H1 (cell line): ENCODE measurements at regions not wholly inside any gene's neighbourhood (a gene's known extent, or its start where the extent isn't known, plus 50 kb on each side); places are given as distances from the start of the nearest gene placed in this dataset.

Experiments
- CTCF ChIA-PET: fragments of 300-600 bp; sonication (Branson Sonifier 250); formaldehyde crosslinking; loops from one replicate; lab custom pipeline; 2021; ENCODE audit not compliant: partially characterized antibody; lab: Charles Lee
- POLR2A ChIA-PET: fragments of 300-600 bp; sonication (Branson Sonifier 250); formaldehyde crosslinking; loops from one replicate; lab custom pipeline; 2021; ENCODE audit warnings: inconsistent platforms; ENCODE audit not compliant: partially characterized antibody; lab: Charles Lee
- DNase-seq, 2 experiments: peaks; one replicate each; pipeline versions ENCODE4 v3.0.0 to v3.0.0-alpha.2; 2010 to 2022; ENCODE audit warnings: low spot score in 2 of 2, low read depth in 1 of 2, mixed read lengths in 1 of 2
- FAIRE-seq: peaks from 2 replicates; lab custom pipeline; 2011; peaks lifted over from hg19 to GRCh38; lab: Jason Lieb, UNC
- H2AFZ ChIP-seq: 2 replicates; pipeline ENCODE4 v1.8.1; 2012; ENCODE audit warnings: low read length, inconsistent platforms
- H2AK5ac ChIP-seq: 2 replicates; pipeline ENCODE4 v1.6.1; 2013; ENCODE audit warnings: low read depth, low read length
- H2BK120ac ChIP-seq: replicated peaks from 2 replicates; pipeline ENCODE3; 2013; ENCODE audit warnings: low read depth, low read length, inconsistent platforms
- H2BK12ac ChIP-seq: 2 replicates; pipeline ENCODE4 v1.6.1; 2013; ENCODE audit warnings: low read depth, low read length
- H2BK15ac ChIP-seq: 2 replicates; pipeline ENCODE4 v1.6.1; 2013; ENCODE audit warnings: low read length
- H2BK20ac ChIP-seq: 2 replicates; pipeline ENCODE4 v1.6.1; 2013; ENCODE audit warnings: low read length
- H2BK5ac ChIP-seq: 2 replicates; pipeline ENCODE4 v1.6.1; 2013; ENCODE audit warnings: low read depth, low read length
- H3K14ac ChIP-seq: 2 replicates; pipeline ENCODE4 v1.6.1; 2013; ENCODE audit warnings: inconsistent platforms; ENCODE audit not compliant: insufficient read length
- H3K18ac ChIP-seq: 2 replicates; pipeline ENCODE4 v1.6.1; 2013; ENCODE audit warnings: low read length; ENCODE audit errors: extremely low read depth
- H3K23ac ChIP-seq: 2 replicates; pipeline ENCODE4 v1.6.1; 2013; ENCODE audit warnings: inconsistent platforms; ENCODE audit not compliant: insufficient read length
- H3K23me2 ChIP-seq: 2 replicates; pipeline ENCODE4 v1.6.1; 2013; ENCODE audit warnings: low read depth, low read length
- H3K27ac ChIP-seq: 2 replicates; pipeline ENCODE4 v1.6.1; 2011; ENCODE audit warnings: low read depth, low read length, inconsistent platforms
- H3K27me3 ChIP-seq, 4 experiments: replicated peaks in 1 of 4; 1 replicate in 1 of 4; 2 replicates in 3 of 4; pipeline versions ENCODE4 v1.6.1 to v1.8.1; 2011 to 2013; ENCODE audit warnings: low read length in 3 of 4, mild to moderate bottlenecking in 3 of 4, inconsistent platforms in 2 of 4, mixed read lengths in 2 of 4, moderate library complexity in 1 of 4; ENCODE audit not compliant: control insufficient read depth in 3 of 4, insufficient read depth in 3 of 4; ENCODE audit errors: extremely low read depth in 1 of 4
- H3K36me3 ChIP-seq, 4 experiments: 2 replicates each; pipeline versions ENCODE4 v1.6.1 to v1.8.1; 2011 to 2013; ENCODE audit warnings: mild to moderate bottlenecking in 4 of 4, low read length in 3 of 4, moderate library complexity in 2 of 4, control low read depth in 1 of 4, inconsistent platforms in 1 of 4; ENCODE audit not compliant: insufficient read depth in 4 of 4, control insufficient read depth in 2 of 4
- H3K4ac ChIP-seq: replicated peaks from 2 replicates; pipeline ENCODE3; 2013; ENCODE audit warnings: low read length, low read depth, mixed read lengths, inconsistent platforms; ENCODE audit not compliant: insufficient read length
- H3K4me1 ChIP-seq, 4 experiments: replicated peaks in 1 of 4; 1 replicate in 1 of 4; 2 replicates in 3 of 4; pipeline versions ENCODE4 v1.6.1 to v1.8.1; 2011 to 2013; ENCODE audit warnings: low read length in 3 of 4, inconsistent platforms in 2 of 4, mixed read lengths in 1 of 4; ENCODE audit not compliant: insufficient read depth in 4 of 4, control insufficient read depth in 3 of 4
- H3K4me2 ChIP-seq, 2 experiments: 2 replicates each; pipeline versions ENCODE4 v1.6.1 to v1.8.1; 2011 to 2013; ENCODE audit warnings: low read depth in 2 of 2, low read length in 2 of 2, control low read depth in 1 of 2, inconsistent platforms in 1 of 2, mild to moderate bottlenecking in 1 of 2; ENCODE audit not compliant: insufficient read depth in 1 of 2
- H3K4me3 ChIP-seq, 4 experiments: fragments of 200-600, 300-600 bp in 1 of 4; sonication (generic), shearing (Covaris generic), sonication (Bioruptor Twin) in 1 of 4; 2 replicates each; pipeline versions ENCODE4 v1.5.1 to v1.8.1; 2011 to 2016; ENCODE audit warnings: low read length in 4 of 4, low read depth in 3 of 4, control low read depth in 2 of 4, inconsistent platforms in 2 of 4, mild to moderate bottlenecking in 2 of 4, mixed read lengths in 1 of 4, moderate library complexity in 1 of 4; ENCODE audit not compliant: insufficient read depth in 2 of 4; ENCODE audit errors: extremely low read depth in 1 of 4
- H3K56ac ChIP-seq: replicated peaks from 2 replicates; pipeline ENCODE3; 2013; ENCODE audit warnings: low read depth, mild to moderate bottlenecking, mixed read lengths, low read length, inconsistent platforms; ENCODE audit not compliant: insufficient read length
- H3K79me1 ChIP-seq: 2 replicates; pipeline ENCODE4 v1.6.1; 2013; ENCODE audit warnings: low read depth, low read length, control low read depth
- H3K79me2 ChIP-seq, 2 experiments: 2 replicates each; pipeline versions ENCODE4 v1.6.1 to v1.8.1; 2012 to 2013; ENCODE audit warnings: low read length in 2 of 2, mild to moderate bottlenecking in 2 of 2, inconsistent platforms in 1 of 2; ENCODE audit not compliant: insufficient read depth in 2 of 2, control insufficient read depth in 1 of 2
- H3K9ac ChIP-seq, 4 experiments: replicated peaks in 1 of 4; 1 replicate in 1 of 4; 2 replicates in 3 of 4; pipeline versions ENCODE4 v1.6.1 to v1.8.1; 2011 to 2013; ENCODE audit warnings: low read depth in 3 of 4, low read length in 3 of 4, control low read depth in 2 of 4, mild to moderate bottlenecking in 2 of 4, moderate library complexity in 2 of 4, inconsistent platforms in 1 of 4; ENCODE audit errors: extremely low read depth in 1 of 4
- H3K9me3 ChIP-seq, 2 experiments: 2 replicates each; pipeline versions ENCODE4 v1.6.1 to v1.8.1; 2012 to 2013; ENCODE audit warnings: mild to moderate bottlenecking in 2 of 2, moderate library complexity in 2 of 2, control low read depth in 1 of 2, inconsistent platforms in 1 of 2, low read depth in 1 of 2, low read length in 1 of 2, mixed read lengths in 1 of 2; ENCODE audit not compliant: insufficient read depth in 2 of 2
- H4K20me1 ChIP-seq, 2 experiments: replicated peaks in 1 of 2; 2 replicates each; pipeline versions ENCODE3 to v1.8.1; 2011 to 2013; ENCODE audit warnings: inconsistent platforms in 2 of 2, low read length in 2 of 2, mild to moderate bottlenecking in 1 of 2; ENCODE audit not compliant: insufficient read depth in 2 of 2, control insufficient read depth in 1 of 2
- H4K5ac ChIP-seq: 2 replicates; pipeline ENCODE4 v1.6.1; 2013; ENCODE audit warnings: low read length, low read depth, mixed read lengths, inconsistent platforms; ENCODE audit not compliant: insufficient read length
- H4K8ac ChIP-seq: 2 replicates; pipeline ENCODE4 v1.8.0; 2013; ENCODE audit warnings: mild to moderate bottlenecking, moderate library complexity, low read length, inconsistent platforms; ENCODE audit not compliant: insufficient read depth; ENCODE audit errors: extremely low read depth
- H4K91ac ChIP-seq: replicated peaks from 2 replicates; pipeline ENCODE3; 2013; ENCODE audit warnings: low read length, mixed read lengths, inconsistent platforms; ENCODE audit not compliant: insufficient read length
- CTBP2 ChIP-seq: IDR thresholded peaks from 2 replicates; pipeline ENCODE4 v1.7.0; 2011; ENCODE audit warnings: borderline replicate concordance, mild to moderate bottlenecking, moderate library complexity, mixed read lengths, low read length; ENCODE audit not compliant: insufficient read depth, insufficient read length
- EGR1 ChIP-seq: IDR thresholded peaks from 2 replicates; pipeline ENCODE4 v1.6.1; 2011; ENCODE audit warnings: low read depth, low read length, borderline replicate concordance
- GABPA ChIP-seq: IDR thresholded peaks from 2 replicates; pipeline ENCODE4 v1.6.1; 2011; ENCODE audit warnings: mild to moderate bottlenecking, low read length, moderate library complexity, borderline replicate concordance; ENCODE audit not compliant: insufficient read depth
- HDAC6 ChIP-seq: IDR thresholded peaks from one replicate; pipeline ENCODE4 v1.7.1; 2012; ENCODE audit warnings: low read depth, mild to moderate bottlenecking, inconsistent platforms, low read length, moderate library complexity
- RFX5 ChIP-seq: IDR thresholded peaks from 2 replicates; pipeline ENCODE4 v1.6.1; 2011; ENCODE audit warnings: low read depth, low read length, improper control_type of control experiment, borderline replicate concordance
- TAF7 ChIP-seq: optimal IDR thresholded peaks from 2 replicates; pipeline ENCODE3; 2011; ENCODE audit warnings: low read depth, mild to moderate bottlenecking, inconsistent platforms, low read length, moderate library complexity, borderline replicate concordance
- WGBS, 2 experiments: shearing (Covaris generic) in 1 of 2; methylation state at CpG; one replicate each; pipeline versions ENCODE4 v1.1.6 to v1.1.7; 2013 to 2015; ENCODE audit warnings: low lambda C conversion rate in 2 of 2, mixed read lengths in 2 of 2, inconsistent platforms in 1 of 2, low coverage in 1 of 2, missing lambda C conversion rate in 1 of 2; ENCODE audit not compliant: insufficient replicate concordance in 2 of 2, insufficient coverage in 1 of 2, insufficient read length in 1 of 2; ENCODE audit errors: extremely low coverage in 1 of 2, missing lambda C conversion rate in 1 of 2; 5-methylcytosine and 5-hydroxymethylcytosine counted together

DNA sequence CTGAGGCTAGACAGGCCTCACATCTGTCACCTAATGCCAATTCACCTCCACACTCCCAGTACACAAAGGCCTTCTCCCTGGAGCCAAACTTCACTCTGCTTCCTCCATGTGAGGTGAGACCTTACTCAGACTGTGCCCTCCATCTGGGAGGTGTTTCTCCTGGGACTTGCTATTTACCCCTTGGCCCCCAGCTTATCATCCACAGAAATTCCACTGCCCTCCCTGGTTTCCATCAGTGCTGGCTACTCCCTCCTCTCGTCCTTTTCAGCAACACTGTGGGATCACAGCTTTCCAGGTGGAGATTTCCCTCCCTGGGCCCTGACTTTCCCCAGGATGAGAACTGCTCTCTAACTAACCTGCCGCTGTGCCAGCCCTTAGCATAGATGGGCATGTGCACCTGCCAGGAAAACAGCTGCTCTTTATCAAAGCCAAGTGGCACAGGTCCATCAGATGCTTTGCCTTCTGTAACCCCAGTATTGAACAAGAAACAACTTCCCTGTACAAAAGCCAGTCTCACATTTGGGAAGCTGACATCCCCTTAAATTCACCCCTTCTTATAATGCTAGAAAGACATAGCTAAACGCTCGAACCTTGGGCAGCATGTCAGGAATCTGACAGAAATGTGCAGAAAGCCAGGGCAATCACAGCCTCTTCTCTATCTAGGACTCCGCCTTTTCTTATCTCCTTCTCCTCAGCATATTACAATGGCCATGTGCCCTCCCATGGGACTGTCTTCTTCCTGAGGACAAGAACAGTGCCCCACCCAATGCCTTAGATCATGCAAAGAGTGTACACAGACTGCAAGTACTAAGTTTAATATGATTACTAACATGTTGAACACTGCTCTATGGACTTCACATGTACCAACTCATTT, 535.5 kb upstream of the ID2 start:
- FAIRE-seq, result no peak
- Histone ChIP-seq H3K4me3 (no peak overlapping the region), H3K23me2 (no peaks in the 10 kb centered on the region), H4K5ac (no peak overlapping the region), H2BK12ac (no peak overlapping the region), H4K91ac (no peak overlapping the region), H3K14ac (no peak overlapping the region), H3K36me3 (no peaks in the 10 kb centered on the region), H2BK15ac (no peak overlapping the region), H4K8ac (no peak overlapping the region), H2AK5ac (no peak overlapping the region), H3K4me2 (no peak overlapping the region), H3K79me2 (no peaks in the 10 kb centered on the region), H3K4me1 (no peaks in the 10 kb centered on the region; a peak in 1 of 7 replicates), H3K4ac (no peak overlapping the region), H4K20me1 (no peaks in the 10 kb centered on the region), H3K27me3 (no peaks in the 10 kb centered on the region), H3K79me1 (no peaks in the 10 kb centered on the region), H2BK5ac (no peak overlapping the region), H3K27ac (no peak overlapping the region), H2BK20ac (no peak overlapping the region), H2BK120ac (no peak overlapping the region), H3K9me3 (no peaks in the 10 kb centered on the region), H2AFZ (no peak overlapping the region), H3K56ac (no peak overlapping the region), H3K9ac (no peak overlapping the region), H3K18ac (no peak overlapping the region), H3K23ac (no peak overlapping the region)
- WGBS, 2 experiments, result 84% methylated on average over 5 of the region's 5 CpGs; no CpG with 5 or more reads in 1 of the 2 experiments
- ChIA-PET CTCF (interaction anchor here (0.7 to 0.8 kb wide), 2 partner anchors 14 to 139 kb away, joined by 3 to 4 read pairs; no protein-coding TSS in a partner anchor), POLR2A (no interaction called here)
- DNase-seq, result no peak
- TF ChIP-seq EGR1 (no peak), GABPA (no peak), TAF7 (no peak), HDAC6 (no peak), RFX5 (no peak), CTBP2 (no peak)
